ENCODE measurements at regions not wholly inside any gene's neighbourhood (a gene's known extent, or its start where the extent isn't known, plus 50 kb on each side); places are given as distances from the start of the nearest gene placed in this dataset.
"Not testable (repeated sequence)": the region's sequence is repeated elsewhere in the genome, so short reads cannot be mapped to it uniquely, and the experiment has no call there.

DNA sequence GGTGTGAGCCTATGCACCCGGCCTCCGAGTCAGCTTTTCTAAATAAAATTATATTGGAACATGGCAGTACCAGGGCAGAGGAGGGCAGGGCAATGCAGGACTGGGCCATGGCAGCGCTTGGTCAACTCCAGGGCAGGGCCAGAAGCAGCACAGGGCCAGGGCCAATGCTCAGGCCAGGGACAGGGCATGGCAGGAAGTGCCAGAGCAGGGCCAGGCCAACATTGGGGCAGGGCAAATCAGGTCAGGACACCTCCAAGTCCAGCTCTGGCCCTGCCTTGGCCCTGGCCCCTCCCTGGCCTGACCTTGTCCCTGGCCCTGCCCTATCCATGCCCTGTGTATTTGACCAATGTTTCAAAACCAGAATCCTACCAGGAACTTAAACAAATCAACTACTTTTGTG is 156.1 kb downstream of the LIPI start:
- H2BK15ac ChIP-seq (replicated peaks; ENCODE audit: low read depth), result no peak overlapping the region
- no peak overlapping the region for H3K4me2 ChIP-seq (ENCODE audit: low read length)
- no peak for DNase-seq
- H3K23ac ChIP-seq (ENCODE audit: low read length), result peak overlapping the region; percentile 80
- H3K4me1 ChIP-seq (ENCODE audit: control insufficient read depth, low read depth, low read length), result no peaks in the 10 kb centered on the region
- WGBS (ENCODE audit: extremely low coverage, insufficient coverage, low lambda C conversion rate), result no CpG with 5 or more reads among the region's 3 CpGs
- no peak overlapping the region for H2BK120ac ChIP-seq (ENCODE audit: low read depth, low read length)
- H4K8ac ChIP-seq (ENCODE audit: low read depth, low read length), result no peak overlapping the region
- H2BK5ac ChIP-seq (ENCODE audit: low read length), result no peak overlapping the region
- H3K79me1 ChIP-seq (ENCODE audit: low read length), result peaks cover 8% of the 10 kb centered on the region
- H3K18ac ChIP-seq (ENCODE audit: low read length), result no peak overlapping the region
- H3K4me3 ChIP-seq (ENCODE audit: low read length), result no peak overlapping the region
- H3K27me3 ChIP-seq (ENCODE audit: insufficient read depth, low read length, poor library complexity), result no peaks in the 10 kb centered on the region
- no peak overlapping the region for H2AK5ac ChIP-seq (ENCODE audit: low read length)
- no peaks in the 10 kb centered on the region for H3K36me3 ChIP-seq (ENCODE audit: control insufficient read depth, insufficient read depth, low read length)
- peaks cover 32% of the 10 kb centered on the region for H3K79me2 ChIP-seq (ENCODE audit: control insufficient read depth, insufficient read depth, low read length)
- H3K27ac ChIP-seq (ENCODE audit: low read depth, low read length), result no peak overlapping the region
- no peak overlapping the region for H3K4ac ChIP-seq (ENCODE audit: low read depth, low read length)
- H4K5ac ChIP-seq (ENCODE audit: low read length), result no peak overlapping the region
- H3K56ac ChIP-seq (ENCODE audit: low read length), result no peak overlapping the region
- H3K9ac ChIP-seq (ENCODE audit: low read length), result no peak overlapping the region

DNA sequence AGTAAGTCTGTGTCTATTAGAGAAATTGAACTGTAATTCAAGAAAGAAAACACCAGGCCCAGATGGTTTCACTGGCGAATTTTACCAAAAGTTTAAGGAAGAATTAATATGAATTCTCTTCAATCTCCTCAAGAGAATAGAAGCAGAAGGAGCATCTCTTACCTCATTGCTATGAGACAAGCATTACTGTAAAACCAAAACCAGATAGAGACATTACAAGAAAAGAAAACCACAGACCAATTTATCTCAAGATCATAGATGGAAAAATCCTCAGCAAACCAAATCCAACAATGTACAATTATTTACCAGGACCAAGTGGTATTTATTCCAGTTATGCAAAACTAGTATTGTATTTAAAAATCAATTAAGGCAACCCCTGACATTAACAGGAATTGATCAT is 160.6 kb downstream of the LIPI start:
- Histone ChIP-seq H3K79me1 (ENCODE audit: low read length) (peaks cover 12% of the 10 kb centered on the region), H3K4me3 (ENCODE audit: low read length) (no peak overlapping the region), H4K8ac (ENCODE audit: low read depth, low read length) (no peak overlapping the region), H3K79me2 (ENCODE audit: control insufficient read depth, insufficient read depth, low read length) (peaks cover 15% of the 10 kb centered on the region), H3K27me3 (ENCODE audit: insufficient read depth, low read length, poor library complexity) (no peaks in the 10 kb centered on the region), H2AK5ac (ENCODE audit: low read length) (no peak overlapping the region), H2BK120ac (ENCODE audit: low read depth, low read length) (no peak overlapping the region), H3K4ac (ENCODE audit: low read depth, low read length) (no peak overlapping the region), H3K36me3 (ENCODE audit: control insufficient read depth, insufficient read depth, low read length) (no peaks in the 10 kb centered on the region), H3K18ac (ENCODE audit: low read length) (no peak overlapping the region), H2BK5ac (ENCODE audit: low read length) (no peak overlapping the region), H3K4me2 (ENCODE audit: low read length) (no peak overlapping the region), H3K9ac (ENCODE audit: low read length) (no peak overlapping the region), H3K23ac (ENCODE audit: low read length) (no peak overlapping the region), H2BK15ac (replicated peaks; ENCODE audit: low read depth) (no peak overlapping the region), H3K4me1 (ENCODE audit: control insufficient read depth, low read depth, low read length) (no peaks in the 10 kb centered on the region), H3K27ac (ENCODE audit: low read depth, low read length) (no peak overlapping the region), H3K56ac (ENCODE audit: low read length) (no peak overlapping the region), H4K5ac (ENCODE audit: low read length) (no peak overlapping the region)
- WGBS (ENCODE audit: extremely low coverage, insufficient coverage, low lambda C conversion rate), result no CpG with 5 or more reads among the region's 1 CpG
- no peak for DNase-seq

DNA sequence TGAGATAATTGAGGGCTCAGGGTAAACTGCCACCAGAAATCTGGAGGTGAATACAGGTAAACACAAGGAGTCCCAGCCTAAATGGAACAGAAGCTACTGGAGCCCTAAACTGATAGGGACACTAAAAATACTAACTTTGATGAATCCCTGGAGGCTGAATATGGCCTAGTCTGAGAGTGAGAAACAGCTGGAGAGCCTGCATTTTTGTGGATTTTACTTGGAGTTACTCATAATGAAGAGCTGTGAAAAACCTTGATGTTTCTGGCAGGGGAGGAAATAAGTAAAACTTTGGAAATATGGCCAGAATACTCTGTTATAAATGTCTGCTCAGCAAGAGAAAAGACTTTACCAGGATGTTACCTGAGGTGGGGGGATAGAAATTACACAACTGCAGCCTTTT is 164.4 kb downstream of the LIPI start:
- Histone ChIP-seq H3K18ac (ENCODE audit: low read length) (no peak overlapping the region), H3K79me1 (ENCODE audit: low read length) (peaks cover 11% of the 10 kb centered on the region), H3K23ac (ENCODE audit: low read length) (no peak overlapping the region), H4K5ac (ENCODE audit: low read length) (no peak overlapping the region), H3K79me2 (ENCODE audit: control insufficient read depth, insufficient read depth, low read length) (peaks cover 3% of the 10 kb centered on the region), H2BK5ac (ENCODE audit: low read length) (no peak overlapping the region), H3K4me1 (ENCODE audit: control insufficient read depth, low read depth, low read length) (no peaks in the 10 kb centered on the region), H3K4ac (ENCODE audit: low read depth, low read length) (no peak overlapping the region), H2BK15ac (replicated peaks; ENCODE audit: low read depth) (no peak overlapping the region), H2BK120ac (ENCODE audit: low read depth, low read length) (no peak overlapping the region), H3K9ac (ENCODE audit: low read length) (no peak overlapping the region), H4K8ac (ENCODE audit: low read depth, low read length) (no peak overlapping the region), H2AK5ac (ENCODE audit: low read length) (no peak overlapping the region), H3K4me3 (ENCODE audit: low read length) (no peak overlapping the region), H3K56ac (ENCODE audit: low read length) (no peak overlapping the region), H3K27me3 (ENCODE audit: insufficient read depth, low read length, poor library complexity) (no peaks in the 10 kb centered on the region), H3K36me3 (ENCODE audit: control insufficient read depth, insufficient read depth, low read length) (no peaks in the 10 kb centered on the region), H3K4me2 (ENCODE audit: low read length) (no peak overlapping the region), H3K27ac (ENCODE audit: low read depth, low read length) (no peak overlapping the region)
- no peak for DNase-seq

DNA sequence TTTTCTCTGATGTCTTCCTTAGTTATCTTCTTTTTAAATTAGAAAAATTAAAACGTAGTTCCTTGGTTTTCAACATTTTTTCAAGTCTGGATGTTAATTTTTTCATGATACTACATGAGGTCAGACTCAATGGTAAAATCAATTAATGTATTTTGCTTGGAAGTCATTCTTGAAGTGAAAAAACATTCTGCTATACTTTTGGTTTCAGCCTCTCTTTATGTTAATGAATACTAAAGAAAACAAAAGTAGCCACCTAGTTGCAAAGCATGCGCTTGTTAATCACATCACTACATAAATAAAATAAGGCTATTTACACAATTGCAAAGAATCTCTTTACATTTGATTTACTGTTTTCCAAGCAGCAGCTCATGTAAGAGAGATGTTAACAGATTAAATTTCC is 170.4 kb downstream of the LIPI start:
- H3K27me3 ChIP-seq (ENCODE audit: insufficient read depth, low read length, poor library complexity), result no peaks in the 10 kb centered on the region
- peaks cover 10% of the 10 kb centered on the region for H3K79me1 ChIP-seq (ENCODE audit: low read length)
- no peak for DNase-seq
- no peaks in the 10 kb centered on the region for H3K4me1 ChIP-seq (ENCODE audit: control insufficient read depth, low read depth, low read length)
- no peak overlapping the region for H2BK5ac ChIP-seq (ENCODE audit: low read length)
- no peak overlapping the region for H3K9ac ChIP-seq (ENCODE audit: low read length)
- H4K5ac ChIP-seq (ENCODE audit: low read length), result no peak overlapping the region
- no peak overlapping the region for H3K4ac ChIP-seq (ENCODE audit: low read depth, low read length)
- no peak overlapping the region for H2BK15ac ChIP-seq (replicated peaks; ENCODE audit: low read depth)
- no peak overlapping the region for H2BK120ac ChIP-seq (ENCODE audit: low read depth, low read length)
- no peak overlapping the region for H3K4me2 ChIP-seq (ENCODE audit: low read length)
- H3K56ac ChIP-seq (ENCODE audit: low read length), result no peak overlapping the region
- H3K27ac ChIP-seq (ENCODE audit: low read depth, low read length), result no peak overlapping the region
- no peak overlapping the region for H2AK5ac ChIP-seq (ENCODE audit: low read length)
- no peak overlapping the region for H3K23ac ChIP-seq (ENCODE audit: low read length)
- H3K79me2 ChIP-seq (ENCODE audit: control insufficient read depth, insufficient read depth, low read length), result peaks cover 30% of the 10 kb centered on the region
- no peak overlapping the region for H4K8ac ChIP-seq (ENCODE audit: low read depth, low read length)
- WGBS (ENCODE audit: extremely low coverage, insufficient coverage, low lambda C conversion rate), result no CpG with 5 or more reads among the region's 2 CpGs
- H3K4me3 ChIP-seq (ENCODE audit: low read length), result no peak overlapping the region
- H3K18ac ChIP-seq (ENCODE audit: low read length), result no peak overlapping the region
- H3K36me3 ChIP-seq (ENCODE audit: control insufficient read depth, insufficient read depth, low read length), result no peaks in the 10 kb centered on the region

- not testable (repeated sequence) for H3K36me3 ChIP-seq (ENCODE audit: control insufficient read depth, insufficient read depth, low read length); H3K23ac ChIP-seq (ENCODE audit: low read length); H3K27me3 ChIP-seq (ENCODE audit: insufficient read depth, low read length, poor library complexity); H3K4ac ChIP-seq (ENCODE audit: low read depth, low read length); H3K27ac ChIP-seq (ENCODE audit: low read depth, low read length); H2BK120ac ChIP-seq (ENCODE audit: low read depth, low read length); H4K8ac ChIP-seq (ENCODE audit: low read depth, low read length); H2BK15ac ChIP-seq (replicated peaks; ENCODE audit: low read depth); H4K5ac ChIP-seq (ENCODE audit: low read length); H2BK5ac ChIP-seq (ENCODE audit: low read length); H3K4me1 ChIP-seq (ENCODE audit: control insufficient read depth, low read depth, low read length); H2AK5ac ChIP-seq (ENCODE audit: low read length); H3K79me1 ChIP-seq (ENCODE audit: low read length); H3K18ac ChIP-seq (ENCODE audit: low read length); H3K4me3 ChIP-seq (ENCODE audit: low read length)
- DNase-seq, result peak; percentile 26
- Histone ChIP-seq H3K79me2 (ENCODE audit: control insufficient read depth, insufficient read depth, low read length) (peaks cover 11% of the 10 kb centered on the region), H3K56ac (ENCODE audit: low read length) (peak overlapping the region; percentile 49), H3K4me2 (ENCODE audit: low read length) (peak overlapping the region; percentile 14), H3K9ac (ENCODE audit: low read length) (peak overlapping the region; percentile 34)
- no CpG with 5 or more reads among the region's 2 CpGs for WGBS (ENCODE audit: extremely low coverage, insufficient coverage, low lambda C conversion rate)
Observed at GRCh38 chr21:14028619-14029018, 182.1 kb downstream of the LIPI start.

- peak overlapping the region; percentile 60 for H3K4me3 ChIP-seq (ENCODE audit: low read length)
- H3K27ac ChIP-seq (ENCODE audit: low read depth, low read length); H2AK5ac ChIP-seq (ENCODE audit: low read length); H3K27me3 ChIP-seq (ENCODE audit: insufficient read depth, low read length, poor library complexity); H3K18ac ChIP-seq (ENCODE audit: low read length); H2BK5ac ChIP-seq (ENCODE audit: low read length); H4K5ac ChIP-seq (ENCODE audit: low read length); H3K4ac ChIP-seq (ENCODE audit: low read depth, low read length); H3K79me1 ChIP-seq (ENCODE audit: low read length); H2BK15ac ChIP-seq (replicated peaks; ENCODE audit: low read depth); H4K8ac ChIP-seq (ENCODE audit: low read depth, low read length); H2BK120ac ChIP-seq (ENCODE audit: low read depth, low read length); H3K4me2 ChIP-seq (ENCODE audit: low read length); H3K4me1 ChIP-seq (ENCODE audit: control insufficient read depth, low read depth, low read length); H3K23ac ChIP-seq (ENCODE audit: low read length); H3K36me3 ChIP-seq (ENCODE audit: control insufficient read depth, insufficient read depth, low read length): not testable (repeated sequence)
- H3K9ac ChIP-seq (ENCODE audit: low read length), result peak overlapping the region; percentile 78
- H3K79me2 ChIP-seq (ENCODE audit: control insufficient read depth, insufficient read depth, low read length), result peaks cover 11% of the 10 kb centered on the region
- no CpG with 5 or more reads among the region's 37 CpGs for WGBS (ENCODE audit: extremely low coverage, insufficient coverage, low lambda C conversion rate)
- H3K56ac ChIP-seq (ENCODE audit: low read length), result peak overlapping the region; percentile 88
- DNase-seq, result peak; percentile 96
Observed at GRCh38 chr21:14027235-14027869, 183.4 kb downstream of the LIPI start.
